Activated CD8-positive, alpha-beta T cell treated with anti-CD3 and anti-CD28 coated beads for 36 hours (primary cell): ENCODE measurements at regions not wholly inside any gene's neighbourhood (a gene's known extent, or its start where the extent isn't known, plus 50 kb on each side); places are given as distances from the start of the nearest gene placed in this dataset.

Experiments used
- ATAC-seq: fragments of 200-7000 bp; cut with Tn5 transposase; one replicate; pipeline ENCODE4 v1.10.0; 2021; ENCODE audit warnings: mild to moderate bottlenecking, moderate library complexity
- CTCF ChIA-PET: fragments of 350-600 bp; sonication (Branson Sonifier 250); formaldehyde crosslinking; loops from one replicate; lab custom pipeline; 2021; ENCODE audit warnings: antibody characterized with exemption; lab: Charles Lee
- POLR2A ChIA-PET: fragments of 350-600 bp; sonication (Branson Sonifier 250); formaldehyde crosslinking; loops from one replicate; lab custom pipeline; 2021; ENCODE audit warnings: antibody characterized with exemption; lab: Charles Lee
- DNase-seq: peaks from one replicate; pipeline ENCODE4 v3.0.0-alpha.2; 2020
- H3K27ac Mint-ChIP-seq: one replicate; pipeline ENCODE4 v1.8.0; 2021; ENCODE audit warnings: mild to moderate bottlenecking, mixed read lengths
- H3K27me3 Mint-ChIP-seq: one replicate; pipeline ENCODE4 v1.8.0; 2021; ENCODE audit warnings: mixed read lengths
- H3K36me3 Mint-ChIP-seq: one replicate; pipeline ENCODE4 v1.8.0; 2021; ENCODE audit warnings: low read depth, mixed read lengths
- H3K4me1 Mint-ChIP-seq: one replicate; pipeline ENCODE4 v1.8.0; 2021; ENCODE audit warnings: low read depth, mixed read lengths
- H3K4me3 Mint-ChIP-seq: one replicate; pipeline ENCODE4 v1.8.0; 2021; ENCODE audit warnings: mild to moderate bottlenecking, moderate library complexity, mixed read lengths
- H3K9me3 Mint-ChIP-seq: one replicate; pipeline ENCODE4 v1.8.0; 2021; ENCODE audit warnings: mixed read lengths
- intact Hi-C: fragments of 100-400 bp; cut with micrococcal nuclease; formaldehyde crosslinking; loops from one replicate; pipeline ENCODE4 v1.10.0; 2022
- TF ChIP-seq, protein P1 (sequence below): fragments of 200-600 bp; IDR thresholded peaks from one replicate; pipeline ENCODE4 v1.8.0; 2022; ENCODE audit warnings: antibody characterized with exemption, mild to moderate bottlenecking

DNA sequence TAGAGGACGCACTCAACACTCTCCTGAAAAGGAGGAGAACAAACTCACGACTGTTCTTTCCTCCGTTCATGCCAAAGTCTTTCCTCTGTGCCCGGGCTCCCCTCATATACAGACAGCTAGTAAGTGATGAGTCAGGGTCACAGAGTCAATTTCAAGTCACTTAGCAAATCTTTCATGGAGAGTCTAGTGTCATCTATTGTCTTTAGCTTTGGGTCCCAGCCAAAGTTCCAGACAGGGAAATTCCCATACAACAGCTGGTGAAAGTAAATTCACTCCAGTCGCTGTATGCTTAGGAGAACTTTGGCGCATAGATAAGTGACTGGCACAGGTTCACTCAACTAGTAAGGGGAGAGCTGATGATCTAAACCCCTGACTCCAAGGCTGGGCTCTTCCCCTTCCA lies 226.5 kb downstream of the MID1 start:
- Mint-ChIP-seq H3K36me3 (no peaks in the 10 kb centered on the region), H3K27me3 (no peaks in the 10 kb centered on the region), H3K27ac (no peak overlapping the region), H3K4me1 (no peaks in the 10 kb centered on the region), H3K9me3 (no peaks in the 10 kb centered on the region), H3K4me3 (no peak overlapping the region)
- POLR2A ChIA-PET = no interaction called here
- TF ChIP-seq, protein P1, sequence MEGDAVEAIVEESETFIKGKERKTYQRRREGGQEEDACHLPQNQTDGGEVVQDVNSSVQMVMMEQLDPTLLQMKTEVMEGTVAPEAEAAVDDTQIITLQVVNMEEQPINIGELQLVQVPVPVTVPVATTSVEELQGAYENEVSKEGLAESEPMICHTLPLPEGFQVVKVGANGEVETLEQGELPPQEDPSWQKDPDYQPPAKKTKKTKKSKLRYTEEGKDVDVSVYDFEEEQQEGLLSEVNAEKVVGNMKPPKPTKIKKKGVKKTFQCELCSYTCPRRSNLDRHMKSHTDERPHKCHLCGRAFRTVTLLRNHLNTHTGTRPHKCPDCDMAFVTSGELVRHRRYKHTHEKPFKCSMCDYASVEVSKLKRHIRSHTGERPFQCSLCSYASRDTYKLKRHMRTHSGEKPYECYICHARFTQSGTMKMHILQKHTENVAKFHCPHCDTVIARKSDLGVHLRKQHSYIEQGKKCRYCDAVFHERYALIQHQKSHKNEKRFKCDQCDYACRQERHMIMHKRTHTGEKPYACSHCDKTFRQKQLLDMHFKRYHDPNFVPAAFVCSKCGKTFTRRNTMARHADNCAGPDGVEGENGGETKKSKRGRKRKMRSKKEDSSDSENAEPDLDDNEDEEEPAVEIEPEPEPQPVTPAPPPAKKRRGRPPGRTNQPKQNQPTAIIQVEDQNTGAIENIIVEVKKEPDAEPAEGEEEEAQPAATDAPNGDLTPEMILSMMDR = no peak
- DNase-seq = no peak
- intact Hi-C loops = no loop called here
- no peak for ATAC-seq
- CTCF ChIA-PET = no interaction called here

DNA sequence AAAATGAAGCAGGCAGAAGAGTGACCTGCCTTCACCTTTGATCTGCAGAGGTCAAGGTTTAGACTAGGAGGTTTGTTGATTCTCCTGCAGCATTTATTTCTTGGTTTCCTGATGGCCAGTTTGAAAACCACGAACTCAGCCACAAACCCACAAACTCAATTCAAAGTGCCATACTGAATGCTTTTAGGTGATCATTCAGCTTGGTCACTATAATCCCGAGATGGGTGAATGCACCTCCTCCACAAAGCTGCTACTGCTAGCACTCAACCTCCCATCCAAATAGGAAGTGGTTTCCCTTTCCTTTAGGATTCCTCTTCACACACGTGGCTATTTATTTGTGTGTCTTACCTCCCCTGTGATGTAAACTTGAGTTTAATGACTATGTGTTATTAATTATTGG lies 225.2 kb downstream of the MID1 start:
- ChIA-PET CTCF (no interaction called here), POLR2A (no interaction called here)
- ATAC-seq (no peak), DNase-seq (no peak)
- H3K4me3 Mint-ChIP-seq = no peak overlapping the region
- H3K27me3 Mint-ChIP-seq = no peaks in the 10 kb centered on the region
- no peaks in the 10 kb centered on the region for H3K36me3 Mint-ChIP-seq
- H3K27ac Mint-ChIP-seq = no peak overlapping the region
- H3K9me3 Mint-ChIP-seq = no peaks in the 10 kb centered on the region
- intact Hi-C loops = no loop called here
- H3K4me1 Mint-ChIP-seq = no peaks in the 10 kb centered on the region
- TF ChIP-seq, protein P1 = no peak
